ENCODE measurements at regions not wholly inside any gene's neighbourhood (a gene's known extent, or its start where the extent isn't known, plus 50 kb on each side); places are given as distances from the start of the nearest gene placed in this dataset.
A peak's percentile ranks its signal among the peaks of the same experiment; 100 is the strongest.
"Not testable (repeated sequence)": the region's sequence is repeated elsewhere in the genome, so short reads cannot be mapped to it uniquely, and the experiment has no call there.

DNA sequence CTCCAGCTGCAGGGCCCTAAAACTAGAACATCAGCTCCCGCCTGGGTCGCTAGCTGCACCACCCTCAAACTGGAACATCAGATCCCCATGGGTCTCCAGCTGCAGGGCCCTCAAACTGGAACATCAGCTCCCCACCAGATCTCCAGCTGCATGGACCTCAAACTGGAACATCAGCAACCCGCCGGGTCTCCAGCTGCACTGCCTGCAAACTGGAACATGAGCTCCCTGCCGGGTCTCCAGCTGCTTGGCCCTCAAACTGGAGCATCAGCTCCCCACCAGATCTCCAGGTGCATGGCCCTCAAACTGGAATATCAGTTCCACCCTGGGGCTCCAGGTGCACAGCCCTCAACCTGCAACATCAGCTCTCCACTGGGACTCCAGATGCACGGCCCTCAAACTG is 82.7 kb downstream of the TFRC start:
- DNase-seq (ENCODE audit: low spot score); ATAC-seq (ENCODE audit: low FRiP score): not testable (repeated sequence)

DNA sequence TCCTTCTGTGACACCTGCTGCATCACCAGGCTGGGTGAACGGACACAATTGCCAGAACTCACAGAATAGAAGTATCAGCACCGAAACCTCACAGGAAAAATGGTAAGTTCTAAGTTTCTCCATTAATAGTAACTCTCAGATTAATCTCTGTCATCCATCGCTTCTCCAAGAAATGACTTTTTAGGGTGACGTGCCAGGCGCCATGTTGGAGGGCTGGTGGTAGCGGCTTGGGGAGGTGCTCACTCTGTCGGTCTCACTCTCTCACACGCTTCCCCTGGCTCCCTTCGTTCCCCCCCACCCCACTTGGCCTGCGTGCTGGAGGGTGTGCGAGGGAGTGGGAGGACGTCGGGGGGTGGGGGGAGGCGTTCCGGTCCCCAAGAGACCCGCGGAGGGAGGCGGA is 85.6 kb downstream of the TFRC start:
- DNase-seq (ENCODE audit: low spot score), result not testable (repeated sequence)

GRCh38 chr3:195994343-195994742 is 86.0 kb upstream of the TNK2 start:
- DNase-seq (ENCODE audit: low spot score); ATAC-seq (ENCODE audit: low FRiP score): not testable (repeated sequence)

More for the DNA sequence above, 85.6 kb downstream of the TFRC start:
- ATAC-seq (ENCODE audit: low FRiP score), result not testable (repeated sequence)

GRCh38 chr3:195993671-195994070 is 85.3 kb upstream of the TNK2 start:
- not testable (repeated sequence) for ATAC-seq (ENCODE audit: low FRiP score); DNase-seq (ENCODE audit: low spot score)

DNA sequence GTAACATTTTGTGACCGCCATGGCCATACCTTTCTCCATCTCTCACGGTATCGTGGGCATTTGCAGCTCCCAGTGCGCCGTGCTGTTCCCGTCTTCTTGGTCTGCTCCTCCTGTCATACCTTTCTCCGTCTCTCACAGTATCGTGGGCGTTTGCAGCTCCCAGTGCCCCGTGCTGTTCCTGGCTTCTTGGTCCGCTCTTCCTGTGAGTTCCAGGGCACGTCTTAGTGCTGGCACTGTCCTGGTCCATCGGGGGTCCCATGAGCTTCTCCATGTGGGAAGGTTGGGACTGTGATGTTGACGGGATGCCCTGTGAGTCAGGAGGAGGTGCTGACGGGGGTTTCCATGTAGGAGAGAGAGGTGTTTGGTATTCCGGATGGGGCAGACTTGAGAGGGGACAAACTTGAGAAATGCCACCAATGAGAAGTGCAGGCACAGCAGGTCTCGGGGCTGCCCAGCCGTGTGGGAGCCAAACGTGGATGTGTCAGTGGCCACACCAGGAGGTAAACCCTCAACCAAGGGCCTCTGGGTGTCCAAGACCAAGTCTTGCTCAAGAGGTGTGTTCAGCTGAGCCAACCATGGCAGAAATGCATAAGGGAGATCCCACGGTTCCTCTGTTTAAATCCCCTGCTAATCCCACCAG is 84.7 kb upstream of the TNK2 start:
- not testable (repeated sequence) for ATAC-seq (ENCODE audit: low FRiP score); DNase-seq (ENCODE audit: low spot score)

DNA sequence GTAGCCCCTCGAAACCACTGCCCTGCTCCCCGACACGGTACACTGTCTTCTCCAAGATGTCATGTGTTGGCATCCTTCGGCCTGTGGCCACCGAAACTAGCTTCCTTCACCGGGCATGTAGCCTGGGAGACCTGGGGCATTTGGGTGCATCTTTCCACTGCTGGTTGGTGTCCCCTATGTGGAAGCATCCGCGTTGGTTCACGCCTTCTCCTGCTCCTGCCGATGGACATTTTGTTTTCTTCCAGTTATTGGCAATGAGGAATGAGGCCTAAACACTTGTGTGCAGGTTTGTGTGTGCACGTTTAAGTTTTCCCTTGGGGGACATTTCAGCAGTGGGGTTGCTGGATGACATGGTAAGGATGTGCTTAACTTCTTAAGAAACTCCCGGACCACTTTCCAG is 83.6 kb upstream of the TNK2 start:
- DNase-seq (ENCODE audit: low spot score); ATAC-seq (ENCODE audit: low FRiP score): not testable (repeated sequence)

GRCh38 chr3:195991243-195991642 is 82.9 kb upstream of the TNK2 start:
- not testable (repeated sequence) for ATAC-seq (ENCODE audit: low FRiP score); DNase-seq (ENCODE audit: low spot score)

DNA sequence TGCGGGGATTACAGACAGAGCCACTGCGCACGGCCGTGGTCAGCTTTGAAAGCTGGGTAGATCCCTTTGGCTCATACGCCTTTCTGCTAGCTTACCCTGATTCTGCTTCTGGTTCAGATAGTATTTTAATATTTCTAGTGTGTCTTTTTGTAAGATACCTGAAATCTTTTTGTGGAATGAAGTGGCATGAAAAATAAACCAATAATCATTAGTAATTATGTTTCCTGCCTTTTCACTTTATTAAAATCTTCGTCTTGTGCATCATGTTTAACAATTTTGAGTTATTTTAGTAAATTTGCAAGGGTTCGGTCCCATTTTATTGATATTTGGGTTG is 82.5 kb upstream of the TNK2 start:
- not testable (repeated sequence) for DNase-seq (ENCODE audit: low spot score); ATAC-seq (ENCODE audit: low FRiP score)

- peak; percentile 81 for DNase-seq (ENCODE audit: low spot score)
- ATAC-seq (ENCODE audit: low FRiP score), result peak; percentile 97
These were observed 81.8 kb upstream of the TNK2 start for GRCh38 chr3:195989921-195990840.

- DNase-seq (ENCODE audit: low spot score), result not testable (repeated sequence)
- ATAC-seq (ENCODE audit: low FRiP score), result peak; percentile 62
These were observed 81.0 kb upstream of the TNK2 start for GRCh38 chr3:195989197-195989920.

DNA sequence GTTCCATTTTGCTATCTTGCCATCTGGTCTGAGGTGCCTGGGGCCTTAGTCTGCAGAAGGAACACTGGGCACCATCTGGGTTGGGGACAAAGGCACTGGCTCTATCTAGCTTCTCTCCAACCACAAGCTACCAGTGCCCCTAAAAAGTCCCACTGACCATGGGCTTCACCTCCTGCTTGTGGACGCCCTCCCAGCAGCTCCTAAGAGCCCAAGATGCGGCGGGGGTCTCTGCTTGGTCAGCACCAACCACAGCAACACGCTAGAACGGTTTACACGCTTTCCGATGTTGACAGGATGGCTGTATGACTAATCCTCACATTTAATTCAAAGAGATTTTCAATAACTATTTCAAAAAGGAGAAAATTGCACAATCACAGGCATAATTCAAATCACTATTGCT is 80.4 kb upstream of the TNK2 start:
- ATAC-seq (ENCODE audit: low FRiP score), result peak; percentile 26
- DNase-seq (ENCODE audit: low spot score), result not testable (repeated sequence)

DNA sequence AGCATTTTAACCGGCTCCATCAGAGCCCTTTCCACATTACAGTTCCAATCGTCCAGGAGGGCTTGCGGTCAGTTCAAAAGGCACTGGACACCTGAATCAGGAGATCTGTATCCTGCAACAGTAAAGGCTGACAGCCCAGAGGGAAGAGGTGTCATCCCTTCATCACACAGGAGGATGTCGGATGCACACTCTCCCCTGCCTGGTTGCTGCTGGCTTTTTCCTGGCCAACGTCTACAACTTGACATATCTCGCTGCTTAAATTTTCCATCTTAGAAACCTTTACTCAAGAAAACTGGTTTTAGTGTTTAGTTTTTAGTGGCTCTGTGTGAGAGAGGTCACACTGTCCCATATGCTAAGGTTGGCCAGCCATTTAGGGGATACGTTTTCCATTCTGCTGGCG is 78.7 kb upstream of the TNK2 start:
- not testable (repeated sequence) for DNase-seq (ENCODE audit: low spot score); ATAC-seq (ENCODE audit: low FRiP score)

DNA sequence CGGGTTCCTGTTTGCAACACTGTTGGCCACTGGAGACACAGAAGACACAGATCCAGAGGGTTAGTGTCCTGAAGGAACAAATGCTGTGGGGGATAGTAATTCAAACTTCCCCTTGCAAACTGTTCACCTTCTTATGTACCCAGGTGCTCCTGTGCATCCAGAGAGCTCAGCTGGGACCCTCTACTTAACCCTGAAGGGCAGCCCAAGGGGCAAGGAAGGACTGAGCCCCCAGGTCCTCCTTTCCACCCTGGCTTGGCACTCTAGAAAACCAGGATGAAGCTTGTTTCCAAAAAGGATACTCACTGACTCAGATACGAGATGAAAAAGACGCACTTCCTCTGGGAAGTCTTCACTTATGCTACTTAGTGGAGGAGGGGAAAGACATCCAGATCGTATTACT is 78.2 kb upstream of the TNK2 start:
- DNase-seq (ENCODE audit: low spot score); ATAC-seq (ENCODE audit: low FRiP score): not testable (repeated sequence)

- DNase-seq (ENCODE audit: low spot score); ATAC-seq (ENCODE audit: low FRiP score): not testable (repeated sequence)
These were observed 77.1 kb upstream of the TNK2 start for GRCh38 chr3:195985348-195985920.

- not testable (repeated sequence) for ATAC-seq (ENCODE audit: low FRiP score); DNase-seq (ENCODE audit: low spot score)
These were observed 76.2 kb upstream of the TNK2 start for GRCh38 chr3:195984392-195985030.

GRCh38 chr3:195983880-195984279 is 75.5 kb upstream of the TNK2 start:
- DNase-seq (ENCODE audit: low spot score); ATAC-seq (ENCODE audit: low FRiP score): not testable (repeated sequence)

DNA sequence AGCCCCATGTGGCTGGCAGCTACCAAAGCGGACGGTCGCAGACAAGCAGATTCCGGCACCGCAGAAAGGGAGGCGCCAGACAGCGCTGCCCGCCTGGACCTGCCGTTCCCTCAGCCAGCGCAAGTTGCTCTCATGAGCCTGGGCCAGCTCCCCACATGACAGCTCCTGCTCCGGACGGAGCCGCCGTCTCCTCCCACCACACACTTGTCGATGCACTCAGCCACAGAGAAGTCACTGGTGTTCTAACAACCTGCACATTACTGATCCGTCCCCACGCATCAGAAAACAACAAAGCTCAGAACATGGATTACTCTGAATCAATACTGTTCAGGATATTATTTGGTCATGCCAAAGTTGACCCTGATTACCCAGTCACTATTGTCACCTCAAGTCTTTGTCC is 74.4 kb upstream of the TNK2 start:
- not testable (repeated sequence) for ATAC-seq (ENCODE audit: low FRiP score); DNase-seq (ENCODE audit: low spot score)

DNA sequence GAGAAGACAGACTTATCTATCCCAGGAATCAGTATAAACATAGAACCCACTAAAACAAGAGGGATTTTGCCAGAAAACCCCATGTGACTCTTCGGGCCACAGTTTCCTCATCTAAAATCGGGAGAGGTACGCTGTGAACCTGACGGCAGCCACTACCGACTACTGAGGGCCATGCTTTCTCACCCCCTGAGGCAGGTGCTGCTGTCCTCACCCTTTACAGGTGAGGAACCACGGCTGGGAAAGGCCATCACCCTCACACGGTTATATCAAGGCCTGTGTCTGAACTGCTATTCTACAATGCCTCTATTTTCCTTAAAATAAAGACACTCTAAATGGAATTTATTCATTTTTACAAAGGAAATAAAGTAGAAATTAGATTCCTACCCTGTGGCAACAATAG is 73.4 kb upstream of the TNK2 start:
- not testable (repeated sequence) for ATAC-seq (ENCODE audit: low FRiP score); DNase-seq (ENCODE audit: low spot score)

DNA sequence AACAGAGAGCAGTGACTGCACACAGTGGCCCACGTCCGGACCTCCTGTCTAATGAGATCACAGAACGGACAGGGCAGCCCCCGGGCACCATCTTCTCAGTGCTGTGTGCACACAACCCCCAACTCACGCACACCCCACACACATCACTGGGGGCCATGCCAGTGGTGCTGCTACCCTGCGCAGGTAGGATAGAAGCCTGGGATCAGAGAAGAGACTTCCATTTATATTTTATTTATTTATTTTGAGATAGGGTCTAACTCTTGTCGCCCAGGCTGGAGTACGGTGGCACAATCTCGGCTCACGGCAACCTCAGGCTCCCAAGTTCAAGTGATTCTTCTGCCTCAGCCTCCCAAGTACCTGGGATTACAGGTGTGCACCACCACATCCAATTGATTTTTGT is 71.5 kb upstream of the TNK2 start:
- not testable (repeated sequence) for DNase-seq (ENCODE audit: low spot score); ATAC-seq (ENCODE audit: low FRiP score)

All from omental fat pad (tissue), 1 donor.